Cerebellar cortex (tissue), 1 donor: ENCODE measurements at regions not wholly inside any gene's neighbourhood (a gene's known extent, or its start where the extent isn't known, plus 50 kb on each side); places are given as distances from the start of the nearest gene placed in this dataset.

Experiments used
- DNase-seq: peaks from one replicate; pipeline ENCODE4 v3.0.0-alpha.2; 2015; ENCODE audit warnings: low spot score

DNA sequence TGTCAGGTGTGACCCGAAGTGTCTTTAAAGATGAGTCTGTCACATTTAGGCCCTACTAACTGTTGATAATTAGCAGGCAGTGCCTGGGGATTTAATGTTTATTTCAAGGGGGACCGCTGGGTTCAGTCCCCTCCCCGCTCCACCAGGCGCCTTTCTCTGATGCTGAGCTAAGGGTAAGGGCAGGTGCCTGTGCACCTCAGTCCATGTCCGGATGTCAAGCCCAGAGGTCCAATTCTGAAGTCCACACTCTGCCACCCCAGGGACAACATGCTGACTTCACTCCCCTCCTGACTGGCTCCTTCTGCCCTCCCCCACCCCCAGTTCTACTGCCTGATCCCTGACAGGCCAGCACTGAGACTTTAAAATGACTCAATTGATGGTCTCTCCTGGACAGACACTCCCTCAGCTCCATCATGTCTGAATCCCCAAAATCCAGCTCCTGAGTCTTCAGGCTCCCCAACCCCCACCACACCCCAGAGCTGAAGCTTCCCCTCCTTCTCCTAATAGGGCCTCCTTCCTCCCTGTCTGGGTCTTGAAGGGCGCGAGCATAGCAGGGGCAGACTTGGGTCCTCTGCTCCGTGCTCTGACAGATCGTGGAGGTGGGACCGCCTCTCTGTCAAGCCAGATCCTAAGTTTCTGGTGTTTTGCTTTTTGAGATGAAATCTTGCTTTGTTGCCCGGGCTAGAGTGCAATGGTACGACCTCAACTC is 49.8 kb upstream of the ANO1 start:
- DNase-seq: no peak
